ENCODE measurements at regions not wholly inside any gene's neighbourhood (a gene's known extent, or its start where the extent isn't known, plus 50 kb on each side); places are given as distances from the start of the nearest gene placed in this dataset.

- ChIA-PET POLR2A (interaction anchor here (0.6 kb wide), 1 partner anchor 116 kb away, joined by 8 read pairs; no protein-coding TSS in a partner anchor), CTCF (interaction anchor here (0.5 to 1.1 kb wide), 2 partner anchors 11 to 36 kb away, joined by 3 to 4 read pairs; no protein-coding TSS in a partner anchor)
- no peaks in the 10 kb centered on the region for H3K36me3 ChIP-seq (ENCODE audit: control insufficient read depth in 2 of 2, insufficient read depth in 1 of 2, low read length in 2 of 2)
These were observed 401.8 kb downstream of the ARHGEF28 start for GRCh38 chr5:74027732-74028338.

GRCh38 chr5:74026310-74026709, 400.3 kb downstream of the ARHGEF28 start:
- H3K4me3 ChIP-seq (ENCODE audit: low read depth, low read length): no peak overlapping the region
- CTCF ChIA-PET: interaction anchor here (0.6 kb wide), 2 partner anchors 35 to 254 kb away, joined by 3 to 4 read pairs; no protein-coding TSS in a partner anchor
- no peaks in the 10 kb centered on the region for H3K36me3 ChIP-seq (ENCODE audit: control insufficient read depth in 2 of 2, insufficient read depth in 1 of 2, low read length in 2 of 2)
- peaks cover 3% of the 10 kb centered on the region; the same call in 1 of the 2 replicates for H3K4me1 ChIP-seq (ENCODE audit: control insufficient read depth, insufficient read depth, low read length)
- no peaks in the 10 kb centered on the region; the same call in 1 of the 2 replicates for H3K9me3 ChIP-seq (ENCODE audit: control insufficient read depth, insufficient read depth, low read depth, low read length)
- TF ChIP-seq KLF10 (tag by site-specific recombination; IDR thresholded peaks at IDR 0.05) (no peak), ZXDB (tag by site-specific recombination; IDR thresholded peaks at IDR 0.05) (no peak), ZNF433 (tag by site-specific recombination; IDR thresholded peaks at IDR 0.05; ENCODE audit: low read depth) (no peak), ZNF114 (tag by site-specific recombination; IDR thresholded peaks at IDR 0.05) (no peak), ELK4 (IDR thresholded peaks at IDR 0.05; ENCODE audit: borderline replicate concordance, low read depth, low read length) (no peak), ZSCAN30 (tag by site-specific recombination; IDR thresholded peaks at IDR 0.05) (no peak), ZNF514 (tag by site-specific recombination; IDR thresholded peaks at IDR 0.05) (no peak), ZNF426 (tag by site-specific recombination; IDR thresholded peaks at IDR 0.05) (no peak)
- TF ChIP-seq, protein P1, sequence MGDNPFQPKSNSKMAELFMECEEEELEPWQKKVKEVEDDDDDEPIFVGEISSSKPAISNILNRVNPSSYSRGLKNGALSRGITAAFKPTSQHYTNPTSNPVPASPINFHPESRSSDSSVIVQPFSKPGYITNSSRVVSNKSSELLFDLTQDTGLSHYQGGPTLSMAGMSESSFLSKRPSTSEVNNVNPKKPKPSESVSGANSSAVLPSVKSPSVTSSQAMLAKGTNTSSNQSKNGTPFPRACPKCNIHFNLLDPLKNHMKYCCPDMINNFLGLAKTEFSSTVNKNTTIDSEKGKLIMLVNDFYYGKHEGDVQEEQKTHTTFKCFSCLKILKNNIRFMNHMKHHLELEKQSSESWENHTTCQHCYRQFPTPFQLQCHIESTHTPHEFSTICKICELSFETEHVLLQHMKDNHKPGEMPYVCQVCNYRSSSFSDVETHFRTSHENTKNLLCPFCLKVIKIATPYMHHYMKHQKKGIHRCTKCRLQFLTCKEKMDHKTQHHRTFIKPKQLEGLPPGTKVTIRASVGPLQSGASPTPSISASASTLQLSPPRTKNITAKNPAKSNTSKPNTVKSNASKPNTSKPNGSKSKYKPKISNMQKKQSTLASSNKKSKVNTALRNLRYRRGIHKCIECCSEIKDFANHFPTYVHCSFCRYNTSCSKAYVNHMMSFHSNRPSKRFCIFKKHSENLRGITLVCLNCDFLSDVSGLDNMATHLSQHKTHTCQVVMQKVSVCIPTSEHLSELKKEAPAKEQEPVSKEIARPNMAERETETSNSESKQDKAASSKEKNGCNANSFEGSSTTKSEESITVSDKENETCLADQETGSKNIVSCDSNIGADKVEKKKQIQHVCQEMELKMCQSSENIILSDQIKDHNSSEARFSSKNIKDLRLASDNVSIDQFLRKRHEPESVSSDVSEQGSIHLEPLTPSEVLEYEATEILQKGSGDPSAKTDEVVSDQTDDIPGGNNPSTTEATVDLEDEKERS (tag by site-specific recombination; IDR thresholded peaks at IDR 0.05): no peak
- H3K27ac ChIP-seq (ENCODE audit: extremely low read depth, low read depth, low read length): no peak overlapping the region
- POLR2A ChIA-PET: no interaction called here

More at GRCh38 chr5:74027732-74028338, 401.8 kb downstream of the ARHGEF28 start:
- no peak overlapping the region for H3K27ac ChIP-seq (ENCODE audit: extremely low read depth, low read depth, low read length)
- no peaks in the 10 kb centered on the region; the same call in 1 of the 2 replicates for H3K9me3 ChIP-seq (ENCODE audit: control insufficient read depth, insufficient read depth, low read depth, low read length)
- peaks cover 7% of the 10 kb centered on the region for H3K4me1 ChIP-seq (ENCODE audit: control insufficient read depth, insufficient read depth, low read length)
- no peak overlapping the region for H3K4me3 ChIP-seq (ENCODE audit: low read depth, low read length)
- TF ChIP-seq, protein P2, sequence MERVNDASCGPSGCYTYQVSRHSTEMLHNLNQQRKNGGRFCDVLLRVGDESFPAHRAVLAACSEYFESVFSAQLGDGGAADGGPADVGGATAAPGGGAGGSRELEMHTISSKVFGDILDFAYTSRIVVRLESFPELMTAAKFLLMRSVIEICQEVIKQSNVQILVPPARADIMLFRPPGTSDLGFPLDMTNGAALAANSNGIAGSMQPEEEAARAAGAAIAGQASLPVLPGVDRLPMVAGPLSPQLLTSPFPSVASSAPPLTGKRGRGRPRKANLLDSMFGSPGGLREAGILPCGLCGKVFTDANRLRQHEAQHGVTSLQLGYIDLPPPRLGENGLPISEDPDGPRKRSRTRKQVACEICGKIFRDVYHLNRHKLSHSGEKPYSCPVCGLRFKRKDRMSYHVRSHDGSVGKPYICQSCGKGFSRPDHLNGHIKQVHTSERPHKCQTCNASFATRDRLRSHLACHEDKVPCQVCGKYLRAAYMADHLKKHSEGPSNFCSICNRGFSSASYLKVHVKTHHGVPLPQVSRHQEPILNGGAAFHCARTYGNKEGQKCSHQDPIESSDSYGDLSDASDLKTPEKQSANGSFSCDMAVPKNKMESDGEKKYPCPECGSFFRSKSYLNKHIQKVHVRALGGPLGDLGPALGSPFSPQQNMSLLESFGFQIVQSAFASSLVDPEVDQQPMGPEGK (tag by site-specific recombination; IDR thresholded peaks at IDR 0.05): no peak
- no peak for TF ChIP-seq ZNF639 (tag by site-specific recombination; IDR thresholded peaks at IDR 0.05)

GRCh38 chr5:74021126-74021525, 395.1 kb downstream of the ARHGEF28 start:
- ChIA-PET CTCF (interaction anchor here (0.6 to 0.8 kb wide), 2 partner anchors 103 to 575 kb away, joined by 4 to 5 read pairs; no protein-coding TSS in a partner anchor), POLR2A (no interaction called here)
- Histone ChIP-seq H3K9me3 (ENCODE audit: control insufficient read depth, insufficient read depth, low read depth, low read length) (no peaks in the 10 kb centered on the region; the same call in 1 of the 2 replicates), H3K27ac (ENCODE audit: extremely low read depth, low read depth, low read length) (no peak overlapping the region), H3K4me1 (ENCODE audit: control insufficient read depth, insufficient read depth, low read length) (peaks cover 22% of the 10 kb centered on the region), H3K4me3 (ENCODE audit: low read depth, low read length) (no peak overlapping the region), H3K36me3 (ENCODE audit: control insufficient read depth in 2 of 2, insufficient read depth in 1 of 2, low read length in 2 of 2) (no peaks in the 10 kb centered on the region)
- TF ChIP-seq ZNF350 (tag by site-specific recombination; IDR thresholded peaks at IDR 0.05): no peak
- no peak for TF ChIP-seq ATF2 (tag by site-specific recombination; IDR thresholded peaks at IDR 0.05; ENCODE audit: low read depth)
- no peak for TF ChIP-seq ZNF558 (tag by site-specific recombination; IDR thresholded peaks at IDR 0.05)
- peak; percentile 92 for TF ChIP-seq ZBTB20 (tag by site-specific recombination; IDR thresholded peaks at IDR 0.05)
- TF ChIP-seq OSR2 (tag by site-specific recombination; IDR thresholded peaks at IDR 0.05): no peak
- TF ChIP-seq, protein P3, sequence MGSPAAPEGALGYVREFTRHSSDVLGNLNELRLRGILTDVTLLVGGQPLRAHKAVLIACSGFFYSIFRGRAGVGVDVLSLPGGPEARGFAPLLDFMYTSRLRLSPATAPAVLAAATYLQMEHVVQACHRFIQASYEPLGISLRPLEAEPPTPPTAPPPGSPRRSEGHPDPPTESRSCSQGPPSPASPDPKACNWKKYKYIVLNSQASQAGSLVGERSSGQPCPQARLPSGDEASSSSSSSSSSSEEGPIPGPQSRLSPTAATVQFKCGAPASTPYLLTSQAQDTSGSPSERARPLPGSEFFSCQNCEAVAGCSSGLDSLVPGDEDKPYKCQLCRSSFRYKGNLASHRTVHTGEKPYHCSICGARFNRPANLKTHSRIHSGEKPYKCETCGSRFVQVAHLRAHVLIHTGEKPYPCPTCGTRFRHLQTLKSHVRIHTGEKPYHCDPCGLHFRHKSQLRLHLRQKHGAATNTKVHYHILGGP (tag by site-specific recombination; IDR thresholded peaks at IDR 0.05): no peak

All from HEK293 (cell line).